GM23338 (cell line): ENCODE measurements at regions not wholly inside any gene's neighbourhood (a gene's known extent, or its start where the extent isn't known, plus 50 kb on each side); places are given as distances from the start of the nearest gene placed in this dataset.

Source experiments
- ATAC-seq: fragments of 200-7000 bp; cut with Tn5 transposase; 3 replicates; pipeline ENCODE4 v1.9.1; 2020
- DNase-seq: peaks from one replicate; pipeline ENCODE4 v3.0.0-alpha.2; 2015; ENCODE audit warnings: low spot score
- H2AFZ ChIP-seq: fragments of 200-600 bp; sonication (generic); 2 replicates; pipeline ENCODE4 v1.8.0; 2016; ENCODE audit warnings: antibody characterized with exemption, mild to moderate bottlenecking, moderate library complexity
- H3F3A ChIP-seq: fragments of 200-600 bp; sonication (generic); replicated peaks from 2 replicates; pipeline ENCODE4 v1.8.0; 2017; ENCODE audit warnings: antibody characterized with exemption, mixed run types, low read depth
- H3K27ac ChIP-seq: fragments of 200-600 bp; sonication (generic); 2 replicates; pipeline ENCODE4 v1.6.1; 2016; ENCODE audit warnings: low read depth
- H3K27me3 ChIP-seq: fragments of 200-600 bp; sonication (generic); 2 replicates; pipeline ENCODE4 v1.8.0; 2016; ENCODE audit warnings: mild to moderate bottlenecking, mixed run types, moderate library complexity; ENCODE audit not compliant: insufficient read depth
- H3K36me3 ChIP-seq: fragments of 200-600 bp; sonication (generic); 2 replicates; pipeline ENCODE4 v1.8.0; 2016; ENCODE audit warnings: mild to moderate bottlenecking; ENCODE audit not compliant: insufficient read depth
- H3K4me1 ChIP-seq: fragments of 200-600 bp; sonication (generic); 2 replicates; pipeline ENCODE4 v1.8.0; 2016; ENCODE audit warnings: mild to moderate bottlenecking, moderate library complexity; ENCODE audit not compliant: insufficient read depth
- H3K4me2 ChIP-seq: fragments of 200-600 bp; sonication (generic); 2 replicates; pipeline ENCODE4 v1.7.1; 2017; ENCODE audit warnings: mixed run types
- H3K4me3 ChIP-seq: fragments of 200-600 bp; sonication (generic); 2 replicates; pipeline ENCODE4 v1.6.1; 2016; ENCODE audit warnings: mixed run types
- H3K79me2 ChIP-seq: fragments of 200-600 bp; sonication (generic); replicated peaks from 2 replicates; pipeline ENCODE4 v1.8.0; 2017; ENCODE audit warnings: mild to moderate bottlenecking; ENCODE audit not compliant: insufficient read depth
- H3K9me2 ChIP-seq: fragments of 200-600 bp; sonication (generic); 2 replicates; pipeline ENCODE4 v1.8.0; 2017; ENCODE audit not compliant: insufficient read depth
- H4K20me1 ChIP-seq: fragments of 200-600 bp; sonication (generic); replicated peaks from 2 replicates; pipeline ENCODE4 v1.8.0; 2017; ENCODE audit warnings: mild to moderate bottlenecking; ENCODE audit not compliant: insufficient read depth
- H3K27ac Mint-ChIP-seq: 2 replicates; pipeline ENCODE4 v1.8.0; 2020; ENCODE audit warnings: inconsistent platforms, mild to moderate bottlenecking, moderate library complexity, mixed read lengths
- H3K27me3 Mint-ChIP-seq: 3 replicates; pipeline ENCODE4 v1.8.0; 2022; ENCODE audit warnings: low read depth, mild to moderate bottlenecking, moderate library complexity, mixed read lengths, inconsistent platforms; ENCODE audit not compliant: insufficient read depth, poor library complexity
- H3K36me3 Mint-ChIP-seq: 3 replicates; pipeline ENCODE4 v1.8.0; 2021; ENCODE audit warnings: low read depth, mild to moderate bottlenecking, inconsistent platforms, moderate library complexity, mixed read lengths
- H3K4me1 Mint-ChIP-seq: 3 replicates; pipeline ENCODE4 v1.8.0; 2020; ENCODE audit warnings: mild to moderate bottlenecking, inconsistent platforms, mixed read lengths
- H3K4me3 Mint-ChIP-seq: 3 replicates; pipeline ENCODE4 v1.8.0; 2021; ENCODE audit warnings: moderate library complexity, mild to moderate bottlenecking, inconsistent platforms, mixed read lengths
- H3K9me3 Mint-ChIP-seq: 3 replicates; pipeline ENCODE4 v1.8.0; 2020; ENCODE audit warnings: moderate library complexity, mild to moderate bottlenecking, inconsistent platforms, mixed read lengths
- CREB1 ChIP-seq: fragments of 250-450 bp; sonication (Bioruptor Pico); IDR thresholded peaks from 2 replicates; pipeline ENCODE4 v1.5.0; 2020; ENCODE audit warnings: low read depth, mild to moderate bottlenecking, moderate library complexity
- EZH2phosphoT487 ChIP-seq: fragments of 200-600 bp; sonication (generic); IDR thresholded peaks from one replicate; pipeline ENCODE4 v1.8.1; 2018; ENCODE audit warnings: antibody characterized with exemption; ENCODE audit not compliant: unreplicated experiment
- NANOG ChIP-seq: IDR thresholded peaks from 2 replicates; pipeline ENCODE4 v1.6.1; 2016; ENCODE audit warnings: antibody characterized with exemption, borderline replicate concordance
- STAT1 ChIP-seq: IDR thresholded peaks from one replicate; pipeline ENCODE4 v1.6.1; 2016; ENCODE audit warnings: antibody characterized with exemption; ENCODE audit not compliant: unreplicated experiment
- ZNF331 ChIP-seq: fragments of 250-450 bp; sonication (Bioruptor Pico); IDR thresholded peaks from 2 replicates; pipeline ENCODE4 v1.5.0; 2020; ENCODE audit warnings: low read depth, mild to moderate bottlenecking, moderate library complexity
- TF ChIP-seq, protein P1 (sequence below): IDR thresholded peaks from one replicate; pipeline ENCODE4 v1.6.1; 2018; ENCODE audit warnings: antibody characterized with exemption; ENCODE audit not compliant: unreplicated experiment
- TF ChIP-seq, protein P2 (sequence below): fragments of 250-450 bp; sonication (Bioruptor Pico); IDR thresholded peaks from 2 replicates; pipeline ENCODE4 v1.5.0; 2020; ENCODE audit warnings: mild to moderate bottlenecking, moderate library complexity

DNA sequence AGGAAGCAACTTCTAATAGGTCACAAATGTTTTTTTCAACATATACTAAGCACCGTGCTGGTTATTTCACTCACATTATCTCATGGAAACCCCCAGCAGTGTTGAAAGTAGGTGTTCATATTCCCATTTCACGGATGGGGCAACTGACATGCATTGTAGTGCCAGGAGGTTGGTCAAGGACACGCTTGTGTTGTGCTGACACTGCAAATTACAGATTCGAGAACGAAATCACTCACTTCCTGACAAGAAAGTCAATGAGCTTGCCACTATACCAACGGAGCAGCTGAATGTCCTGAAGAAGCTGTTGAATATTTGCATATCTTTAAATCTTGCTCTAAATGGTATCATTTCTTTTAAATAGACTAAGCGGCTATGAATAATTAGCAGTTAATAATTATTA, 378.0 kb upstream of the C16orf82 start:
- H3K4me3 Mint-ChIP-seq = no peak overlapping the region
- ATAC-seq = no peak
- H3K4me2 ChIP-seq = no peak overlapping the region

More for the DNA sequence above, 378.0 kb upstream of the C16orf82 start:
- Histone ChIP-seq H3K27ac (no peak overlapping the region), H3K9me2 (no peaks in the 10 kb centered on the region), H3K4me1 (no peaks in the 10 kb centered on the region), H2AFZ (no peak overlapping the region), H3K27me3 (no peaks in the 10 kb centered on the region), H3K36me3 (no peaks in the 10 kb centered on the region; the same call in 1 of the 2 replicates), H3F3A (no peaks in the 10 kb centered on the region), H3K4me3 (no peak overlapping the region), H4K20me1 (no peaks in the 10 kb centered on the region), H3K79me2 (no peaks in the 10 kb centered on the region)
- peaks cover 4% of the 10 kb centered on the region; the same call in 1 of the 3 replicates for H3K4me1 Mint-ChIP-seq
- TF ChIP-seq CREB1 (CRISPR knock-in tag) (no peak), EZH2phosphoT487 (no peak), NANOG (no peak), ZNF331 (CRISPR knock-in tag) (no peak), STAT1 (no peak)
- TF ChIP-seq, protein P1, sequence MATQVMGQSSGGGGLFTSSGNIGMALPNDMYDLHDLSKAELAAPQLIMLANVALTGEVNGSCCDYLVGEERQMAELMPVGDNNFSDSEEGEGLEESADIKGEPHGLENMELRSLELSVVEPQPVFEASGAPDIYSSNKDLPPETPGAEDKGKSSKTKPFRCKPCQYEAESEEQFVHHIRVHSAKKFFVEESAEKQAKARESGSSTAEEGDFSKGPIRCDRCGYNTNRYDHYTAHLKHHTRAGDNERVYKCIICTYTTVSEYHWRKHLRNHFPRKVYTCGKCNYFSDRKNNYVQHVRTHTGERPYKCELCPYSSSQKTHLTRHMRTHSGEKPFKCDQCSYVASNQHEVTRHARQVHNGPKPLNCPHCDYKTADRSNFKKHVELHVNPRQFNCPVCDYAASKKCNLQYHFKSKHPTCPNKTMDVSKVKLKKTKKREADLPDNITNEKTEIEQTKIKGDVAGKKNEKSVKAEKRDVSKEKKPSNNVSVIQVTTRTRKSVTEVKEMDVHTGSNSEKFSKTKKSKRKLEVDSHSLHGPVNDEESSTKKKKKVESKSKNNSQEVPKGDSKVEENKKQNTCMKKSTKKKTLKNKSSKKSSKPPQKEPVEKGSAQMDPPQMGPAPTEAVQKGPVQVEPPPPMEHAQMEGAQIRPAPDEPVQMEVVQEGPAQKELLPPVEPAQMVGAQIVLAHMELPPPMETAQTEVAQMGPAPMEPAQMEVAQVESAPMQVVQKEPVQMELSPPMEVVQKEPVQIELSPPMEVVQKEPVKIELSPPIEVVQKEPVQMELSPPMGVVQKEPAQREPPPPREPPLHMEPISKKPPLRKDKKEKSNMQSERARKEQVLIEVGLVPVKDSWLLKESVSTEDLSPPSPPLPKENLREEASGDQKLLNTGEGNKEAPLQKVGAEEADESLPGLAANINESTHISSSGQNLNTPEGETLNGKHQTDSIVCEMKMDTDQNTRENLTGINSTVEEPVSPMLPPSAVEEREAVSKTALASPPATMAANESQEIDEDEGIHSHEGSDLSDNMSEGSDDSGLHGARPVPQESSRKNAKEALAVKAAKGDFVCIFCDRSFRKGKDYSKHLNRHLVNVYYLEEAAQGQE = no peak
- TF ChIP-seq, protein P2, sequence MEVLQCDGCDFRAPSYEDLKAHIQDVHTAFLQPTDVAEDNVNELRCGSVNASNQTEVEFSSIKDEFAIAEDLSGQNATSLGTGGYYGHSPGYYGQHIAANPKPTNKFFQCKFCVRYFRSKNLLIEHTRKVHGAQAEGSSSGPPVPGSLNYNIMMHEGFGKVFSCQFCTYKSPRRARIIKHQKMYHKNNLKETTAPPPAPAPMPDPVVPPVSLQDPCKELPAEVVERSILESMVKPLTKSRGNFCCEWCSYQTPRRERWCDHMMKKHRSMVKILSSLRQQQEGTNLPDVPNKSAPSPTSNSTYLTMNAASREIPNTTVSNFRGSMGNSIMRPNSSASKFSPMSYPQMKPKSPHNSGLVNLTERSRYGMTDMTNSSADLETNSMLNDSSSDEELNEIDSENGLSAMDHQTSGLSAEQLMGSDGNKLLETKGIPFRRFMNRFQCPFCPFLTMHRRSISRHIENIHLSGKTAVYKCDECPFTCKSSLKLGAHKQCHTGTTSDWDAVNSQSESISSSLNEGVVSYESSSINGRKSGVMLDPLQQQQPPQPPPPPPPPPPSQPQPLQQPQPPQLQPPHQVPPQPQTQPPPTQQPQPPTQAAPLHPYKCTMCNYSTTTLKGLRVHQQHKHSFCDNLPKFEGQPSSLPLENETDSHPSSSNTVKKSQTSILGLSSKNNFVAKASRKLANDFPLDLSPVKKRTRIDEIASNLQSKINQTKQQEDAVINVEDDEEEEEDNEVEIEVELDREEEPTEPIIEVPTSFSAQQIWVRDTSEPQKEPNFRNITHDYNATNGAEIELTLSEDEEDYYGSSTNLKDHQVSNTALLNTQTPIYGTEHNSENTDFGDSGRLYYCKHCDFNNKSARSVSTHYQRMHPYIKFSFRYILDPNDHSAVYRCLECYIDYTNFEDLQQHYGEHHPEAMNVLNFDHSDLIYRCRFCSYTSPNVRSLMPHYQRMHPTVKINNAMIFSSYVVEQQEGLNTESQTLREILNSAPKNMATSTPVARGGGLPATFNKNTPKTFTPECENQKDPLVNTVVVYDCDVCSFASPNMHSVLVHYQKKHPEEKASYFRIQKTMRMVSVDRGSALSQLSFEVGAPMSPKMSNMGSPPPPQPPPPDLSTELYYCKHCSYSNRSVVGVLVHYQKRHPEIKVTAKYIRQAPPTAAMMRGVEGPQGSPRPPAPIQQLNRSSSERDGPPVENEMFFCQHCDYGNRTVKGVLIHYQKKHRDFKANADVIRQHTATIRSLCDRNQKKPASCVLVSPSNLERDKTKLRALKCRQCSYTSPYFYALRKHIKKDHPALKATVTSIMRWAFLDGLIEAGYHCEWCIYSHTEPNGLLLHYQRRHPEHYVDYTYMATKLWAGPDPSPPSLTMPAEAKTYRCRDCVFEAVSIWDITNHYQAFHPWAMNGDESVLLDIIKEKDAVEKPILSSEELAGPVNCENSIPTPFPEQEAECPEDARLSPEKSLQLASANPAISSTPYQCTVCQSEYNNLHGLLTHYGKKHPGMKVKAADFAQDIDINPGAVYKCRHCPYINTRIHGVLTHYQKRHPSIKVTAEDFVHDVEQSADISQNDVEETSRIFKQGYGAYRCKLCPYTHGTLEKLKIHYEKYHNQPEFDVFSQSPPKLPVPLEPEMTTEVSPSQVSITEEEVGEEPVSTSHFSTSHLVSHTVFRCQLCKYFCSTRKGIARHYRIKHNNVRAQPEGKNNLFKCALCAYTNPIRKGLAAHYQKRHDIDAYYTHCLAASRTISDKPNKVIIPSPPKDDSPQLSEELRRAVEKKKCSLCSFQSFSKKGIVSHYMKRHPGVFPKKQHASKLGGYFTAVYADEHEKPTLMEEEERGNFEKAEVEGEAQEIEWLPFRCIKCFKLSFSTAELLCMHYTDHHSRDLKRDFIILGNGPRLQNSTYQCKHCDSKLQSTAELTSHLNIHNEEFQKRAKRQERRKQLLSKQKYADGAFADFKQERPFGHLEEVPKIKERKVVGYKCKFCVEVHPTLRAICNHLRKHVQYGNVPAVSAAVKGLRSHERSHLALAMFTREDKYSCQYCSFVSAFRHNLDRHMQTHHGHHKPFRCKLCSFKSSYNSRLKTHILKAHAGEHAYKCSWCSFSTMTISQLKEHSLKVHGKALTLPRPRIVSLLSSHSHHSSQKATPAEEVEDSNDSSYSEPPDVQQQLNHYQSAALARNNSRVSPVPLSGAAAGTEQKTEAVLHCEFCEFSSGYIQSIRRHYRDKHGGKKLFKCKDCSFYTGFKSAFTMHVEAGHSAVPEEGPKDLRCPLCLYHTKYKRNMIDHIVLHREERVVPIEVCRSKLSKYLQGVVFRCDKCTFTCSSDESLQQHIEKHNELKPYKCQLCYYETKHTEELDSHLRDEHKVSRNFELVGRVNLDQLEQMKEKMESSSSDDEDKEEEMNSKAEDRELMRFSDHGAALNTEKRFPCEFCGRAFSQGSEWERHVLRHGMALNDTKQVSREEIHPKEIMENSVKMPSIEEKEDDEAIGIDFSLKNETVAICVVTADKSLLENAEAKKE (CRISPR knock-in tag) = no peak
- no peak for DNase-seq
- H3K27me3 Mint-ChIP-seq = peaks cover 6% of the 10 kb centered on the region
- H3K27ac Mint-ChIP-seq = no peak overlapping the region
- peaks cover 78% of the 10 kb centered on the region for H3K9me3 Mint-ChIP-seq
- peaks cover 8% of the 10 kb centered on the region for H3K36me3 Mint-ChIP-seq
